ENCODE measurements at regions not wholly inside any gene's neighbourhood (a gene's known extent, or its start where the extent isn't known, plus 50 kb on each side); places are given as distances from the start of the nearest gene placed in this dataset.
"Not testable (repeated sequence)": the region's sequence is repeated elsewhere in the genome, so short reads cannot be mapped to it uniquely, and the experiment has no call there.

- no peak for DNase-seq (ENCODE audit: low spot score)
Observed at GRCh38 chrX:40243755-40244515, 146.2 kb upstream of the BCOR start.

DNA sequence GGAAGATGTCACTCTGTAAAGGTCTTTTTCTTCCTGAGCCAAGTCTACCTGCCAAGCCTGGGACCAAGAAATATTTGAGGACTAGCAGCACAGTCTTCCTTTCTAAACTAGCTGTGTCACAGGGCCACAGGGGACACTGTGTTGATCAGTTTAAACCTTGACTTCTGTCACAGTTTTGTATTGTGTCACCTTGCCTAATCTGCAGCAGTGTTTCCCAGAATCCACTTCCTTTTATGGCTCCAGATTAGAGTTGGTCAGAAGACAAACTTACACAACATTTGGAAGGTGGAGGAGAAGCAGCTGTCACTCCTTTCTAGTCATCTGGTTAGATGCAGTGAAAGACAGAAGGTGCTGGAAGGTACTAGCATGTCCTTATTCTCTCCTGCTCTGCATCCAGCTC is 143.1 kb upstream of the BCOR start:
- no peak for DNase-seq (ENCODE audit: low spot score)

GRCh38 chrX:40237731-40238178 is 140.0 kb upstream of the BCOR start:
- DNase-seq (ENCODE audit: low spot score), result no peak

DNA sequence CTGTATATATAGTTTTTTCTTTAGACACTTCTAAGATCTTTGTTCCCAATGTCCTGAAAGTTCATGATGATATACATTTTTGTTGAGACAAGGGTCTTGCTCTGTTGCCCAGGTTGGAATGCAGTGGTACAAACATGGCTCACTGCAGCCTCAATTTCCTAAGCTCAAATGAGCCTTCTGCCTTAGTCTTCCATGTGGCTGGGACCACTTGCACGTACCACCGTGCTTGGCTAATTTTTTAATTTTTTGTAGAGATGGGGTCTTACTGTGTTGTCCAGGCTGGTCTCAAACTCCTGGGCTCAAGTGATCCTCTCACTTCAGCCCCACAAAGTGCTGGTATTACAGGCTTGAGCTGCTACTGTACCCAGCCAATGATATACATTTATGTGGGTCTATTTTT is 132.9 kb upstream of the BCOR start:
- DNase-seq (ENCODE audit: low spot score), result no peak

- no peak for DNase-seq (ENCODE audit: low spot score)
Observed at GRCh38 chrX:40227125-40227524, 129.4 kb upstream of the BCOR start.

- no peak for DNase-seq (ENCODE audit: low spot score)
Observed at GRCh38 chrX:40224658-40225057, 126.9 kb upstream of the BCOR start.

DNA sequence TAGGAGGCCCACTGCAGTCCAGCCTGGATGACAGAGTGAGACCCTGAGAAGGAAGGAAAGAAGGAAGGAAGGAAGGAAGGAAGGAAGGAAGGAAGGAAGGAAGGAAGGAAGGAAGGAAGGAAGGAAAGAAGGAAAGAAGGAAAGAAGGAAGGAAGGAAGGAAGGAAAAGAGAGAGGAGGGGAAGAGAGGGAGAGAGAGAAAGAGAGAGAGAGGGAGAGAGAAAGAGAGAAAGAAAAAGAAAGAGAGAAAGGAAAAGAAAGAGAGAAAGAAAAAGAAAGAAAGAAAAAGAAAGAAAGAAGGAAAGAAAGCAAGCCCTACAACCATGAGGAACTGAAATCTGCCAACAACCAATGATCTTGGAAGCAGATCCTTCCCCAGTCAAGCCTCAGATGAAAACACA is 124.9 kb upstream of the BCOR start:
- not testable (repeated sequence) for DNase-seq (ENCODE audit: low spot score)

- no peak for DNase-seq (ENCODE audit: low spot score)
Observed at GRCh38 chrX:40213092-40213491, 115.3 kb upstream of the BCOR start.

DNA sequence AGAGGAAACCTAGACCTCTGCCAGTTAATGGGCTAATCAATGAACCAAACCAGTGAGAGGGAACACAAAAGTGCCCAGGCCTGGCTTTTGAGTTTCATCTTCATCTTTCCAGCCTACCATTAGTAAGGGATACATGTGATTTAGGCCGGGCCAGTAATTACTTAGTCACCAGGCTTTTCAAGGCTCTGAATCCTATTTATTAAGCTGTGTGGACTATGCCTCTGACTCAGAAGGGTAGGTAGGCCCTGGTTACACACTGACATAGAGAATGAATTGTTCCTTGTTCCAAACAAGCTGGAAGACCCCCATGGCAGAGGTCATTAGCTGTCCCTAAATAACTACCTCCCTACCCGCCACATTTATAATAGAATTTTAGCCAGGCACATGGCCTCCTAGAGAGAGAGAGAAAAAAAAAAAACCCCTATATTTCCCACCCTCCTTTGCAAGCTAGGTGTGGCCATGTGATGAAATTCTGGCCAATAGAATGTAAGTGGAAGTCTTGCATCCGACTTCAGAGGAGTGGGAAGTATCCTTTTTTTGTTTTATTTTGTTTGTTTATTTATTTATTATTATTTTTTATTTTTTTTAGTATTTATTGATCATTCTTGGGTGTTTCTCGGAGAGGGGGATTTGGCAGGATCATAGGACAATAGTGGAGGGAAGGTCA is 112.3 kb upstream of the BCOR start:
- no peak for DNase-seq (ENCODE audit: low spot score)

- no peak for DNase-seq (ENCODE audit: low spot score)
Observed at GRCh38 chrX:40207626-40208025, 109.9 kb upstream of the BCOR start.

DNA sequence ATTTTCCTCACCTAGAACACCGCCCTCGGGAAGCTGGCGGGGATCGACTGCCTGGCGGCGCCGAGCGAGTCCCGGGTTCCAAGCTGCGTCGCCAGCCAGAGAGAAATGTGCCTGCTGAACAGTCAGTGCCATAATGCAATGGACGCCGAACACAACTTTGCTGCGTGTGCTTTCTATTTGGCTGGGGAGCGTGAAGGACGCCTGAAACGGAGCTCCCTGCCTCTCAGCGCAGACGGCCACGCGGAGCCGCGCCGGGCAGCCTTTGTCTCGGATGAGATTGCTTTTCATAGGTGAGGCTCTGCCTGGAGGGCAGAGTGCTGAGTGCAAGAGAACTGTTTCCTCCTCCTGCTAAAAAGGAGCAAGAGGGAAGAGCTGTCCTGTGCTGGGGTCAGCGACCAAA is 107.7 kb upstream of the BCOR start:
- DNase-seq (ENCODE audit: low spot score), result no peak

GRCh38 chrX:40202456-40202855 is 104.7 kb upstream of the BCOR start:
- no peak for DNase-seq (ENCODE audit: low spot score)

DNA sequence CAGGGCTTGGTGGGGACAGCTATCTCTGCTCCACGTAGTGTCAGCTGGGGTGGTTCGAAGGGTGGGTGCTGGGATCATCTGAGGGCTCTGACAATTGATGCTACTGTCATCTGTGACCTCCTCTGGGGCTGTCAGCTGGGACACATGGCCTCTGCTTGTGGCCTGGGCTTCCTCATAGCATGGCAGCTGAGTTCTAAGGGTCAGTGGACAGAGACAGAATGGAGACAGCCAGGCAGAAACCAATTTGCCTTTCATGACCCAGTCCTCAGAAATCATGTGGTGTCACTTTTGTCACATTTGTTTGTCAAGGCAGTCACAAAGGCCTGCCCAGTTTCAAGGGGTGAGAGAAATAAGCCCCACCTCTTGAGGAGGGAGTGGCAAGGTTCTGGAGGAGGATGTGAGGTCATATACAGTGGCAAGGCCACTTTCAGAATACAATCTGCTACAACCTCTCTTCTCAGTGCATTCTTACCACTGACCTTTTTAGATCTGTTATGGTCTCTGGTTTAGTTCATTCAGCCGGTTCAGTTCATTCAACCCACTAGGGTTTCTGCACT is 103.6 kb upstream of the BCOR start:
- DNase-seq (ENCODE audit: low spot score), result no peak

DNA sequence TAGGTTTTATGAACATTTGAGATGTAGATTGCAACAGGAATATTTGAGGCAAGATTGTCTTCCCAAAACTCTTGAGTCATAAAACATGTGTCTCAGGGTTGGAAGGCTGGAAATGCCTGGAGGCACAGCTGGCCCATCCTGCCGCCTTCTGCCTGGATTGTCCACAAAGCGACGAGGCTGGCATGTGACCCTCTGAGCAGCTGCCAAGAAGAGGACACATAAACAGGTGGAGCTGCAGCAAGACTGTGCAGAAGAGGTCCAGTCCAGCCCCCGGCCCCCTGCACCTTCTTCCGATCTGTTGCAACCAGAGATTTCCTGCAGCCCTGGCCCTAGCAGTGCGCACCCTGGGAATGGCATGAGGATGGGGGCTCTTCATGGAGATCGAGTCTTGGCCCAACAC is 101.9 kb upstream of the BCOR start:
- DNase-seq (ENCODE audit: low spot score), result no peak

GRCh38 chrX:40197071-40197470 is 99.3 kb upstream of the BCOR start:
- DNase-seq (ENCODE audit: low spot score), result no peak

GRCh38 chrX:40195368-40195767 is 97.6 kb upstream of the BCOR start:
- DNase-seq (ENCODE audit: low spot score), result no peak

DNA sequence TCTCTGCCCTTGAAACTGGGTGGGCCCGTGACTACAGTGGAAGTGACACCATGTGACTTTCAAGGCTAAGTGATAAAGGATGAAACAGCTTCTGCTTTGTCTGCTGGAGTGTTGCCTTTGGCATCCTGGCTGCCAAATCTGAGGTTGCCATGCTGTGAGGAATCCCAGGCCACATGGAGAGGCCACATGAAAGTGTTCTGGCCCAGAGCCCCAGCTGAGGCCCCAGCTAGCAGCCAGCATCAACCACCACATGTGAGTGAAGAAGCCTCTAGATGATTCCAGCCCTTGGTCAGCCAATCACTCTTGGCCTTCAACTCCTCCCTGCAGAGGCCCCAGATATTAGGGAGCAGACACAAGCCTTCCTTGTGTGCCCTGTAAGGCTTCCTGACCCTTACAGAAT is 94.4 kb upstream of the BCOR start:
- no peak for DNase-seq (ENCODE audit: low spot score)

- DNase-seq (ENCODE audit: low spot score), result no peak
Observed at GRCh38 chrX:40189637-40190036, 91.9 kb upstream of the BCOR start.

DNA sequence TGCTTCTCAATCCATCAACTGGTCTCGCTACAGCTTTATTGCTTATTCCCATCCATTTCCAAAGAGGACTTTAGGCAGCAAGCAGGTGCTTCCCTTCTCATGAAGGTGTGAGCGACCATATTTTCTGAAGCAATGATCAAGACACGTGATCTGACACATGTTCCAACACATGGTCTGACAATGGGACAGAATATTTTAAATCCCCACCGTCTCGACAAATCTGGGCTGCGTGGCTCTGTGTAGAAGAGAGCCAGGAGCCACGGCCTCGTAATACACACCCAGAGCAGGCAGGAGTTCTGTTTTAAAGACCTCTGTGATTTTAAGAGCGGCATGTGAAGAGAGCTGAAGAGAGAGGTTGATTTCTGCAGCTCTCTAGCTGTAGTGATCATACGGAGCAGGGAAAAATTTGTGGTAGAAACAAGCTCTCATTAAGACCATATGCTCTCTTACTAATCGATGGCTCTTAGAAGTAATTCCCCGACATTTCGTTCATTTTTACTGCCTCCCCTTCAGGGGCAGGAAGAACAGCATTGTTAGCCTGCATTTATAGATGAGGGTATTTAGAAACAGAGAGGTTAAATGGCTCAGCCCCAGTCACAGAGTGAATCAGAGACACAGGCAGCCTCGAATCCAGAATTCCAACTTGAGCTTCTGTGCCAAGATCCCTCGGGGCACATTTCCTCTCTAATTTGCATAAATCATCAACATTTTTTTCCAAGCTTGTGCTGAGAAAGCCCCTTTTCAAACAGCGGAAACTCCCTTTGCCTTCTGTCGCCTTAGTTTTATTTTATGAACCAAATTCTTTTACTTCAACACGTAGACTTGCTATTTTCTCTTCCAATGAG is 91.0 kb upstream of the BCOR start:
- no peak for DNase-seq (ENCODE audit: low spot score)

DNA sequence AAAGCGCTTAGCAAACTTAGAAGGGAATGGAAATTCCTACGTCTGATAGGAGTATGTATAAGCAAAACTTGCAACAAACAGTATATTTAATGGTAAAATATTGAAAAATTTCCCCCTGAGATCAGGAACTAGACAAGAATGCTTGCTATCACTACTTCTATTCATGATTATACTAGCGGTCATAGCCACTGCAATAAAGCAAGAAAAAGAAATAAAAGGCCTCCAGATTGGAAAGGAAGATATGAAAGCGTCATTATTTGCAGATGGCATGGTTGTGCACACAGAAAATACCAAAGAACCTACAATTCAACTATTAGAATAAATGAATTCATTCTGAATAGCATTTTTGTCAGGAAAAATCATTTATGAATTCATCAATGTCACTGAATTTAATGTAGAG is 87.2 kb upstream of the BCOR start:
- no peak for DNase-seq (ENCODE audit: low spot score)

DNA sequence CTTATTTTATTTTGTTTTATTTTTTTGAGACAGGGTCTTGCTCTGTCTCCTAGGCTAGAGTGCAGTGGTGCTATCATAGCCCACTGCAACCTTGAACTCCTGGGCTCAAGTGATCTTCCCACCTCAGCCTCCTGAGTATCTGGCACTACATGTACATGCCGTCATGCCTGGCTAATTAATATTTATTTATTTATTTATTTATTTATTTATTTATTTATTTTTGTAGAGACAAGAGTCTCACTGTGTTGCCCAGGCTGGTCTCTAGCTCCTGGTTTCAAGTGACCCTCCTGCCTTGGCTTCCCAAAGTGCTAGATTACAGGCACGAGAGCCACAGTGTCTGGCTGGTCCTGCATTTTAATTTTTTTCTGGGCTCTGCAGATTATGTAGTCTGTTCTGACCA is 84.9 kb upstream of the BCOR start:
- DNase-seq (ENCODE audit: low spot score), result no peak

DNA sequence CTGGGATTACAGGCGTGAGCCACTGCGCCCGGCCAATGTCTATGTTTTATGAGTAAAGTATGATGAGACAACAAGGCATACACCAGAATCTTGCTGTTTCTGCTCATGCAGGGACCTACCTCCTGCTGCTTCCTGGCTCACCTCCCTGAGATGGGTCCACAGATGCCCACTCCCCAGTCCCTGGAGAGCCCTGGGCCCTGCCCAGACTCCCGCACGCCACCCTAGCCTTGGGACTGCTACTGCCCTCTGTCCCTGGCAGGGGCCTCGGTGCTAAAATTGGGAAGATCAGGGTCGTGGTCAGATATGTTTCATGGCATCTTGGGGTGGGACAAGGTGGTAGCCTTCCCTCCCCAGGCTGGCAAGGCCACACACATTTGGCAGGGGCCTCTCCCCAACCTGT is 84.3 kb upstream of the BCOR start:
- no peak for DNase-seq (ENCODE audit: low spot score)

- DNase-seq (ENCODE audit: low spot score), result no peak
Observed at GRCh38 chrX:40179283-40179682, 81.5 kb upstream of the BCOR start.
